VCaP (cell line): ENCODE measurements at regions not wholly inside any gene's neighbourhood (a gene's known extent, or its start where the extent isn't known, plus 50 kb on each side); places are given as distances from the start of the nearest gene placed in this dataset.
A peak's percentile ranks its signal among the peaks of the same experiment; 100 is the strongest.

Source experiments
- H3K27ac ChIP-seq: fragments of 450-650 bp; 2 replicates; pipeline ENCODE4 v1.5.1; 2017
- TF ChIP-seq, protein P1 (sequence below): fragments of 450-650 bp; conservative IDR thresholded peaks from 2 replicates; pipeline ENCODE4 v1.5.1; 2017; ENCODE audit warnings: mild to moderate bottlenecking, moderate library complexity

DNA sequence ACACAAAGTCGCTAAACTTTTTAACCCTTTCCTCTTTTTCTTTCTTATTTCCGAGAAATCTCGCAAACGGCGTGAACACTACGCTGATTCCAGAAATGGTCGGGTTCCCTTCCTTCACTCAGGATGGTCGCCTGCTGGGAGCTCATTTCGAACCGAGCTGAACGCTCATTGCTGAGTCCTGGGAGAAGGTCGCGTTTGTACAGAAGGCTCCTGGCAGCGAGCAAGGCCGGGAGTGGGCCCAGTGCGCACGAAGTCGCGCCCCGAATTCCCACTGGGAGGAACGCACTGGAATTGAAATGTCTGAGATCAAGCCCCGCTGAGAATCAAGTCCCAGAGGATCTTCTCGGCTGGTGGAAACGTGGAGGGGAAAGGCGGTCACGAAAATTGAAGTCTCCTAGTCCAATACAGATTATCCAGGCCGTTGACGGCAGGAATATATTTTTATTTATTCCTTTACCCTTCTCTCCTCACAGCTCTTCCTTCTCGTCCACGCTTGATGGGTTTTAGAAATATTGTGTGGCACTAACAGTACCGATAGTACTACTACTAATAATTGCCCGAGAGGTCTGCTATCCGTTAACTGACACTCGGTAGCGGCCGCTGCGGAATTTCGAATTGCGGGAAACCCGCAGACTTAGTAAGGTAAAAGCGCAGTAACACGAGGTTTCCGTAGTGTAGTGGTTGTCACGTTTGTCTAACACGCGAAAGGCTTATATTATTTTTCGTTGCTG lies 207.2 kb upstream of the ZNF184 start:
- H3K27ac ChIP-seq = no peak overlapping the region
- TF ChIP-seq, protein P1, sequence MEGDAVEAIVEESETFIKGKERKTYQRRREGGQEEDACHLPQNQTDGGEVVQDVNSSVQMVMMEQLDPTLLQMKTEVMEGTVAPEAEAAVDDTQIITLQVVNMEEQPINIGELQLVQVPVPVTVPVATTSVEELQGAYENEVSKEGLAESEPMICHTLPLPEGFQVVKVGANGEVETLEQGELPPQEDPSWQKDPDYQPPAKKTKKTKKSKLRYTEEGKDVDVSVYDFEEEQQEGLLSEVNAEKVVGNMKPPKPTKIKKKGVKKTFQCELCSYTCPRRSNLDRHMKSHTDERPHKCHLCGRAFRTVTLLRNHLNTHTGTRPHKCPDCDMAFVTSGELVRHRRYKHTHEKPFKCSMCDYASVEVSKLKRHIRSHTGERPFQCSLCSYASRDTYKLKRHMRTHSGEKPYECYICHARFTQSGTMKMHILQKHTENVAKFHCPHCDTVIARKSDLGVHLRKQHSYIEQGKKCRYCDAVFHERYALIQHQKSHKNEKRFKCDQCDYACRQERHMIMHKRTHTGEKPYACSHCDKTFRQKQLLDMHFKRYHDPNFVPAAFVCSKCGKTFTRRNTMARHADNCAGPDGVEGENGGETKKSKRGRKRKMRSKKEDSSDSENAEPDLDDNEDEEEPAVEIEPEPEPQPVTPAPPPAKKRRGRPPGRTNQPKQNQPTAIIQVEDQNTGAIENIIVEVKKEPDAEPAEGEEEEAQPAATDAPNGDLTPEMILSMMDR = no peak

DNA sequence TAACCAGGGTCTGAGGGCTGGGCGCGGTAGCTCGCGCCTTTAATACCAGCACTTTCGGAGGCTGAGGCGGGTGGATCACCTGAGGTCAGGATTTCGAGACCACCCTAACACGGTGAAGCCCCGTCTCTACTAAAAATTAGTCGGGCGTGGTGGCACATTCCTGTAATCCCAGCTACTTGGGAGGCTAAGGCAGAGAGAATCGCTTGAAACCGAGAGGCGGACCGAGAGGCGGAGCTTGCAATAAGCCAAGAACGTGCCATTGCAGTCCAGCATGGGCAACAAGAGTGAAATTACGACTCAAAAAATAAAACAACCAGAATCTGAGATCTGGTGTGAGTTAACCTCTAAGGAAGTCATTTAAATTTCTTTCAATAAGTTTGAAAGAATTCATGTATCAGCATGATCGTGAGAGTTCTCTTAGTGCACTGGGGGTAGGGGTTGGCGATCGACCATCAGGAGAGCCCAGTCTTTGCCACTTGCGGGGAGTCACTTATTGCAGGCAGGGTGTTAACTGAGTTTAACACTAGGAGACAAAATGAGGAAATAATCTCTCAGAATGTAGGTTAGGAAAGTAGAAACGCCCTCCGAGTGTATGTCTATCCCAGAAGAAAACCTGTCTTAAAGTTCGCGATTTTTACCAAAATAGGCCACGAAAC lies 206.5 kb upstream of the ZNF184 start:
- H3K27ac ChIP-seq = no peak overlapping the region
- TF ChIP-seq, protein P1 = no peak

DNA sequence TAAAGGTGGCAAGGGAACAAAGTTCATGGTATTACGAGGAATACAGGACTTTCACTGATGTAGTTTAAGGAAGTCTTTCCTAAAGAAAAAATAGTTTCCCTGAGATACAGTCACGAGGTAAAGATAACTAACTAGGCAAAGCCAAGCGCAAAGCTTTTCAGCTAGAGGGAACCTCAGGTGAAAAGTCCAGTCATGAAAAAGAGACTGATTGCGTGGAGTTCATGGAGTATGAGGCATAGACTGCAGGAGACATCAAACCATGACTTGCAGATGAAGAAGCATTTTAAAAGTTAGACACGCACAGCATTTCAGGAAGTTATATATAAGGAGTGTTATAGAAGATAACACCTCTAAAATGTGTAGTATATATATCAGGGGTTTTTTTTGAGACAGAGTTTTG lies 205.6 kb upstream of the ZNF184 start:
- TF ChIP-seq, protein P1 = no peak
- no peak overlapping the region for H3K27ac ChIP-seq

DNA sequence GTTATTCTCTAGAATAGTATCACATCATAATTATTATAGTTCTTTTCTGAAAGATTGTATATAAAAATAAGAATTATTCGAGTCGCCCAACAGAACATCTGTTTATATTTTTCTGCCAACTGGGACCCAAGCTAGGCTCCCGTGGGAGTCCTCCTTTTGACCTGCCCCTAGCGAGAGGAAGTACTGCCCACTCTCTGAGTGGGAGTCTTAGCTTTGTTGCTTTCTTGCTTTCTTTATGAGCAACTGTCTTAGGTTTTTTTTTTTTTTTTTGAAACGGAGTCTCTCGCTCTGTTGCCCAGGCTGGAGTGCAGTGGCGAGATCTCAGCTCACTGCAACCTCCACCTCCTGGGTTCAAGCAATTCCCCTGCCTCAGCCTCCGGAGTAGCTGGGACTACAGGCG lies 202.0 kb upstream of the ZNF184 start:
- TF ChIP-seq, protein P1 = no peak
- no peak overlapping the region for H3K27ac ChIP-seq

DNA sequence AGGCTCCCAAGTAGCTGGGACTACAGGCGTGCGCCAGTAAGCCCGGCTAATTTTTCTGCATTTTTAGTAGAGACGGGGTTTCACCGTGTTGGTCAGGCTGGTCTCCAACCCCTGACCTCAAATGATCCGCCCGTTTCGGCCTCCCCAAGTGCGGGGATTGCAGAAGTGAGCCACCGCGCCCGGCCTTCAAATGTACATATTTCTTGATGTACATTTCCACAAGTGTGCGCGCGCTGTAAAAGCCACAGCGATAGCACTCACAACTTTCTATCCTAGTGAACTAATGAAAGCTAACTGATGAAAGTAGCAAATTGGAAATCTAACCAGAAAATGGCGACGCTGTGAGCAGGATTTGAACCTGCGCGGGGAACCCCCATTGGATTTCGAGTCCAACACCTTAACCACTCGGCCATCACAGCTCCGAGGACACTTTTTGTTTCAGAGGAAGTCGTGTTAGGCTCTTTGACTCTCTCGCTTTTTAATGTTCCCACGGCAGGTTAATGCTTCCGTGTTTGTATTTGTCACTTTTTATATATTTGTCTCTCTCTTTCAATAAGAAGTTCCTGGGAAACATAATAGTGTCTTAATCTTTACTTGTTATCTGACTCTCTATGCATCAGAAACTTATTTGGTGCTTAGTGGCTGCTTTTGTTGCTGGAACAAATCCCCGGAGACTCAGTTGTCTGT lies 199.4 kb upstream of the ZNF184 start:
- peak overlapping the region; percentile 37 for H3K27ac ChIP-seq
- TF ChIP-seq, protein P1 = no peak

DNA sequence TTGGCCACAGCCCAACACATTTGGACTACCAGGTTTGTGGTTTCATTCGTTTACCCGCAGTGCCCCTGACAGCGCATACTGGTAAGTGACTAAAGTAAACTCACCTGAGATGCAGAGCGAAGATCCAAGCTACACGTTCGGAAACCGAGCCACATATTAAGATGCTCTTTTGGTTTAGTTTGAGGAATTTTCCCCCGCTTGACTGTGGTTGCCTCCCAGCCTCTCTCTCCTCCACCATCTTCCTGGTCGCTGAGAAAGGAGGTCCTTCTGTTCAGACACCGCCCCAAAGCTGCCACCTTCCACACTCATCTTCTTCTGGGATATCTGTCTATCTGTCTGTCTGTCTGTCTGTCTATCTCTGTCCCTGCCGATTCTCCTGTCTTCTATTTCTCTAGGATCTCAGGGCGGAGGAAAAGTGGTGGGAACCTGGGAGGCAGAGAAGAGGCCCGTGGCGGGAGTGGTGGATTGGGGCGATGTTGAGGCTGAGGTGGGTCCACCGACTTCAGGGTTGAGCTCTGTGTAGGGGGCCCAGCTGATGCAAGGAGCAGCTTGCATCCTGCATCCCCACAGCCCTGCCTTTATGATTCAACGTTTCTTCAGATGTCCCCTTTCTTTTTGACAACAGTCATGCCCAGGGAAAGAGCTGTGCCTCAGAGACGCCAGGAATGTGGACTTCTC lies 196.9 kb upstream of the ZNF184 start:
- TF ChIP-seq, protein P1 = no peak
- no peak overlapping the region for H3K27ac ChIP-seq

DNA sequence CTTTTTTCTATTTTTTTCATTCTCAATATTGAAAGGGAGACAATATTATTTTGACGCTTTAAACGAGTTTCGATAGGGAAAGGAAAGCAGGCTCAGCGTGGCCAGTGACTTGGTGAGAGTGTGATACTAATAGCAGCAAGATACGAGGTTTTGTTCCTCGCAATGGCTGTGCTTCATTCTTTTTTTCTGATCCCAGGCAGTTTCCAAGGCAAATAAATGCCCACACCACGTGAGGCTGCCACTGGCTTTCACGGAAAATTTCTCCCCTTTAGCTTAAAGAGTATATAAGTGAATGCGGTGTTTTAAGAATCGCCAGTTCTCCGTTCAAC lies 196.4 kb upstream of the ZNF184 start:
- H3K27ac ChIP-seq = no peak overlapping the region
- TF ChIP-seq, protein P1 = no peak
